ENCODE measurements at regions not wholly inside any gene's neighbourhood (a gene's known extent, or its start where the extent isn't known, plus 50 kb on each side); places are given as distances from the start of the nearest gene placed in this dataset.
A peak's percentile ranks its signal among the peaks of the same experiment; 100 is the strongest.

DNA sequence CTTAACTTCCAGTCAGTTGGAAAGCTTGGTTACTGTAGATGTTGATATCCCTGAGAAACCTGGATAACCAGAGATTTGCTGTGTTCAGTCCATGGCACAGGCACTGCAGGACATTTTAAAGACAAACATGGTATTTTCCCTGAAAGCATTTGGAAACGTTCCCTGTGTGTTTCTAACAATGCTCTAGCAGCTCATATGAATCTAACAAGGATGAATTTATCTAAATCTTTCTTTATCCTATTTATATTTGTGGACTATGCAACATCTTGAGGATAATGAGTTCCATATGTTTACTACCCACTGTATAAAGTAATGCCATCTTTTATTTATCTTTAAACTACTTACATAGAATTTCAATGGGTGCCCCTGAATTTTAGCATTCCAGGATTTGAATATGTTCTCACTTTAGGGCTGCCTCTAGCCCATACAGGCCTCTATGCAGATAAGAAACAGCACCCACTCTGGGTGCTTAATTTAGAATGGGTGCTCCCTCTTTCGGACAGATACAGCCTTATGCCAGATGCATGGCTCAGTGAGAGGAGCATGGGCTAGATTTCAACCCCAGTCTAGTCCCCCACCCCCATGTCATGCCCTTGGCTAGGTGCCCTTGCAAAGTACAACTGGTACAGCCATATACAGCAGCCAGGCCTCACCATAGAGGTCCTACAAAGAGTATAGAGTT is 50.6 kb upstream of the NEMP2 start:
- H3K27ac ChIP-seq (ENCODE audit: low read depth in 2 of 2, low read length in 2 of 2): no peak overlapping the region
- H3K36me3 ChIP-seq (ENCODE audit: control insufficient read depth in 2 of 3, insufficient read depth in 3 of 3, low read length in 3 of 3): no peaks in the 10 kb centered on the region
- H3K27me3 ChIP-seq (ENCODE audit: control insufficient read depth, insufficient read depth, low read length): no peaks in the 10 kb centered on the region
- H3K9me3 ChIP-seq (ENCODE audit: control insufficient read depth in 2 of 3, insufficient read depth in 1 of 3, low read length in 3 of 3): no peaks in the 10 kb centered on the region
- no peak for FAIRE-seq
- intact Hi-C loops (cut with DNase I): no loop called here
- H3K4me1 ChIP-seq (ENCODE audit: control insufficient read depth in 2 of 3, insufficient read depth in 2 of 3, low read depth in 1 of 3, low read length in 3 of 3): no peaks in the 10 kb centered on the region
- no peak overlapping the region for H3K9ac ChIP-seq (ENCODE audit: low read length in 3 of 3)
- H3K4me3 ChIP-seq (ENCODE audit: low read length in 3 of 3): no peak overlapping the region
- no peak for DNase-seq
- TF ChIP-seq, protein P1, sequence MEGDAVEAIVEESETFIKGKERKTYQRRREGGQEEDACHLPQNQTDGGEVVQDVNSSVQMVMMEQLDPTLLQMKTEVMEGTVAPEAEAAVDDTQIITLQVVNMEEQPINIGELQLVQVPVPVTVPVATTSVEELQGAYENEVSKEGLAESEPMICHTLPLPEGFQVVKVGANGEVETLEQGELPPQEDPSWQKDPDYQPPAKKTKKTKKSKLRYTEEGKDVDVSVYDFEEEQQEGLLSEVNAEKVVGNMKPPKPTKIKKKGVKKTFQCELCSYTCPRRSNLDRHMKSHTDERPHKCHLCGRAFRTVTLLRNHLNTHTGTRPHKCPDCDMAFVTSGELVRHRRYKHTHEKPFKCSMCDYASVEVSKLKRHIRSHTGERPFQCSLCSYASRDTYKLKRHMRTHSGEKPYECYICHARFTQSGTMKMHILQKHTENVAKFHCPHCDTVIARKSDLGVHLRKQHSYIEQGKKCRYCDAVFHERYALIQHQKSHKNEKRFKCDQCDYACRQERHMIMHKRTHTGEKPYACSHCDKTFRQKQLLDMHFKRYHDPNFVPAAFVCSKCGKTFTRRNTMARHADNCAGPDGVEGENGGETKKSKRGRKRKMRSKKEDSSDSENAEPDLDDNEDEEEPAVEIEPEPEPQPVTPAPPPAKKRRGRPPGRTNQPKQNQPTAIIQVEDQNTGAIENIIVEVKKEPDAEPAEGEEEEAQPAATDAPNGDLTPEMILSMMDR (IDR thresholded peaks at IDR 0.05; ENCODE audit: borderline replicate concordance, extremely low read depth, insufficient read depth): no peak

DNA sequence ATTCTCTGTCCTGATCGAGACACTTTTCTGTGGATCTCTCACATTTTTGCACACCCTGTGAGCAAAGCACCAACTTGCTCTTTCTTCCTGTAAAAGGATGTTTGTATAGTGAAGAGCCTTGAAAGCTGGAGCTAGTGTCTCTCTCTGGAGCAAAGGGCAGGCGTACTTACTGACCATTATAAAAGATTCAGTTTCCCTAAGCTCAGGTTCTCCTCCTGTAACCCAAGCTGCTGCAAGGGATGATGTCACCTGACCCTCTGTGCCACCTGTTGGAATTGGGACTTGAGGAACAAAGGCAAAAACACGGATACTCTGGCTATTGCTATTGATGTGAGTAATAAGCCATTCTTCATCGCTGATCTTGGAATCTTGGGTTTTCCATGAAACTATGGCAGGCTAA is 52.6 kb upstream of the NEMP2 start:
- Histone ChIP-seq H3K9me3 (ENCODE audit: control insufficient read depth in 2 of 3, insufficient read depth in 1 of 3, low read length in 3 of 3) (no peaks in the 10 kb centered on the region), H3K4me3 (ENCODE audit: low read length in 3 of 3) (no peak overlapping the region), H3K9ac (ENCODE audit: low read length in 3 of 3) (no peak overlapping the region), H3K27me3 (ENCODE audit: control insufficient read depth, insufficient read depth, low read length) (no peaks in the 10 kb centered on the region), H3K4me1 (ENCODE audit: control insufficient read depth in 2 of 3, insufficient read depth in 2 of 3, low read depth in 1 of 3, low read length in 3 of 3) (no peaks in the 10 kb centered on the region), H3K36me3 (ENCODE audit: control insufficient read depth in 2 of 3, insufficient read depth in 3 of 3, low read length in 3 of 3) (no peaks in the 10 kb centered on the region), H3K27ac (ENCODE audit: low read depth in 2 of 2, low read length in 2 of 2) (no peak overlapping the region)
- DNase-seq (peak in 1 of 5 donors; percentile 12), FAIRE-seq (no peak)
- TF ChIP-seq, protein P1 (IDR thresholded peaks at IDR 0.05; ENCODE audit: borderline replicate concordance, extremely low read depth, insufficient read depth): no peak
- intact Hi-C loops (cut with DNase I): no loop called here

DNA sequence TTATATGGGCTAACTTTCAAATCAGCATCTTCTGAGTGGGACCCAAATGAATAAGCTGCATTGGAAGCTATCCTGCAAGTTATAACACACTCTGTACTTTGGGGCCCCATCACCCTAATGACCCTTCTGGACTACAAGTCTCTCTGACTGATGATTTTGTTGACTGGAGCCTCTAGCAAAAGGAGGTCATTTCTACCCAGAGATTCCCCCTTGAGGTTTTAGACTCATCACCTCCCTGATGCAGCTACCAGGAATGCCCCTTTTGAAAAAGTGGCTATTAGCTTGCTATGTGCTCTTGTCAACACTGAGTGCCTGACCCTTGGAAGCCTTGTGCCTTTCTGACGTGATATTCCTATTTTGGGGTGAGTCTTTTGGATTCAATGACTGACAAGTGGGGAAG is 54.5 kb upstream of the NEMP2 start:
- no peaks in the 10 kb centered on the region for H3K4me1 ChIP-seq (ENCODE audit: control insufficient read depth in 2 of 3, insufficient read depth in 2 of 3, low read depth in 1 of 3, low read length in 3 of 3)
- TF ChIP-seq, protein P1 (IDR thresholded peaks at IDR 0.05; ENCODE audit: borderline replicate concordance, extremely low read depth, insufficient read depth): no peak
- no peak overlapping the region for H3K4me3 ChIP-seq (ENCODE audit: low read length in 3 of 3)
- H3K9me3 ChIP-seq (ENCODE audit: control insufficient read depth in 2 of 3, insufficient read depth in 1 of 3, low read length in 3 of 3): no peaks in the 10 kb centered on the region
- H3K36me3 ChIP-seq (ENCODE audit: control insufficient read depth in 2 of 3, insufficient read depth in 3 of 3, low read length in 3 of 3): no peaks in the 10 kb centered on the region
- intact Hi-C loops (cut with DNase I): no loop called here
- FAIRE-seq (no peak), DNase-seq (no peak)
- H3K27me3 ChIP-seq (ENCODE audit: control insufficient read depth, insufficient read depth, low read length): no peaks in the 10 kb centered on the region
- H3K9ac ChIP-seq (ENCODE audit: low read length in 3 of 3): no peak overlapping the region
- H3K27ac ChIP-seq (ENCODE audit: low read depth in 2 of 2, low read length in 2 of 2): no peak overlapping the region

DNA sequence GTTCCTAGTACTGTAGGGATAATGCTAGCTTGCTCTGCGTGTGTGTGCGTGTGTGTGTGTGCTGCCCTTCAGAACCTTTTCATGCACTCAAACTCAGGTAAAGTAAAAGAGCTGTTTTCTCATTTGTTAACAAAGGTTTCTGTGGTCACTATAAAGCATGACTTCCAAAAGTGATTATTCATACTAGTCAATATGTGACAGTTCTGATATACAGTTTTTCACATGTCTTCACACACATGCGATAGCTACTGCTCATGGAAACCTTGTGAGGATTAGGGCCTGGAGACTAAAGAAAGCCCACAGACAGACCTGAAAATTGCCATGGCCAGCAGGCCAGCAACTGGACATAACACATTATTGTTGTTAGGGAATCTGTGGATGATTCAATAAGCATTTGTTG is 56.9 kb upstream of the NEMP2 start:
- Histone ChIP-seq H3K9ac (ENCODE audit: low read length in 3 of 3) (no peak overlapping the region), H3K4me1 (ENCODE audit: control insufficient read depth in 2 of 3, insufficient read depth in 2 of 3, low read depth in 1 of 3, low read length in 3 of 3) (no peaks in the 10 kb centered on the region), H3K27me3 (ENCODE audit: control insufficient read depth, insufficient read depth, low read length) (no peaks in the 10 kb centered on the region), H3K27ac (ENCODE audit: low read depth in 2 of 2, low read length in 2 of 2) (no peak overlapping the region), H3K9me3 (ENCODE audit: control insufficient read depth in 2 of 3, insufficient read depth in 1 of 3, low read length in 3 of 3) (no peaks in the 10 kb centered on the region), H3K4me3 (ENCODE audit: low read length in 3 of 3) (no peak overlapping the region), H3K36me3 (ENCODE audit: control insufficient read depth in 2 of 3, insufficient read depth in 3 of 3, low read length in 3 of 3) (no peaks in the 10 kb centered on the region)
- TF ChIP-seq, protein P1 (IDR thresholded peaks at IDR 0.05; ENCODE audit: borderline replicate concordance, extremely low read depth, insufficient read depth): no peak
- intact Hi-C loops (cut with DNase I): no loop called here
- DNase-seq: no peak
- no peak for FAIRE-seq
